H54 (cell line): ENCODE measurements at regions not wholly inside any gene's neighbourhood (a gene's known extent, or its start where the extent isn't known, plus 50 kb on each side); places are given as distances from the start of the nearest gene placed in this dataset.

Experiments
- DNase-seq: peaks from one replicate; pipeline ENCODE4 v3.0.0; 2011; ENCODE audit warnings: low spot score, mixed read lengths; ENCODE audit not compliant: insufficient read length
- FAIRE-seq: peaks from 3 replicates; lab custom pipeline; 2011; peaks lifted over from hg19 to GRCh38; lab: Jason Lieb, UNC
- POLR2A ChIP-seq: IDR thresholded peaks from 2 replicates; pipeline ENCODE4 v1.6.1; 2011; ENCODE audit warnings: low read depth, mild to moderate bottlenecking, low read length

- TF ChIP-seq POLR2A, result no peak
- DNase-seq (no peak), FAIRE-seq (no peak)
These were observed 70.8 kb upstream of the B3GAT1 start for GRCh38 chr11:134482865-134483264.

GRCh38 chr11:134481933-134482527, 70.0 kb upstream of the B3GAT1 start:
- DNase-seq (no peak), FAIRE-seq (no peak)
- TF ChIP-seq POLR2A, result no peak

GRCh38 chr11:134481135-134481534, 69.1 kb upstream of the B3GAT1 start:
- no peak for TF ChIP-seq POLR2A
- DNase-seq (no peak), FAIRE-seq (no peak)

DNA sequence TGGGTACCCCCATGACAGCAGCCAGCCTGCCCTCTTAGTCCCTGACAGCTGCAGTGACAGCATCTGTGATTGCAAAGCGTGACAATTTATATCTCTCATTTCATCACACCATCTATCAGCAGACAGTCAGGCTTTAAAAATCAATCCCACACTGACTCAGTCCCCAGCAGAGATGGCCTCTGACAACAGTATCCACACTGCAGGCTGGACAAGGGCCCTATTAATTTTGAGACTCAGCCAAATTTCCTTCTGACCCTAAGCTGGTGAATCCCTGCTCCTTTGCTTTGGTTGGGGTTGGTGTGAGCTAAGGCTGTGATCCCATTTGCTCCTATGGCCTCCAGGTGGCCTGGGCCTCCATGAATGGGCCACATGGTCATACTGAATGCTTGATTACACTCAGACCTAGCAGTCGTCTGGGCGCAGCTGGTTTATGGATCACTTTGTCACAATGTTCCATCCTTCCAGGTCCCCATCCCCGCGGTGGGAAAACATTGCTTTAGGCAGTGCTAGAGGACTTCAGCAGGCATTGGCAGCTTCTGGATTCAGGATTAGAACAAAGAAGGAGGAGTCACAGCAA, 68.2 kb upstream of the B3GAT1 start:
- no peak for TF ChIP-seq POLR2A
- FAIRE-seq, result no peak
- DNase-seq, result no peak

- FAIRE-seq, result no peak
- TF ChIP-seq POLR2A, result no peak
- no peak for DNase-seq
These were observed 67.4 kb upstream of the B3GAT1 start for GRCh38 chr11:134479206-134480135.

DNA sequence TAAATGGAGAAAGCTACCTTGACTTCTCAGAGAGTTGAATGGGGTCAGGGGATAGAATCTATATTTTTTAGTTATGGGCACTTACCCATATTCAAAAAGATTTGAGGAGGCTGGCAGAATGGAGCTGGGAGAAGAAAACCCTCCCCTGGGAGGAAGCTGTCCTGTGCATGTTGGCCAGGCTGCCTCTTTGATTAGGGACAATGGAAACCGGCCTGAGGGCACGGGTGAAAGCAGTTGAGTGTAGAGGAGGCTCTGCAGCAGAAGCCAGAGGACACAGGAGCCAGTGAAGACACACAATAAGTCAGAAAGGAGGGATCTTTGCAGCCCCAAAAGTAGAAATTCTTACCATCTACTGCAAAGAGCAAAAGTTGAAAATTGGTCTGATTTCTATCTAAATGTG, 66.6 kb upstream of the B3GAT1 start:
- no peak for TF ChIP-seq POLR2A
- FAIRE-seq (no peak), DNase-seq (no peak)

DNA sequence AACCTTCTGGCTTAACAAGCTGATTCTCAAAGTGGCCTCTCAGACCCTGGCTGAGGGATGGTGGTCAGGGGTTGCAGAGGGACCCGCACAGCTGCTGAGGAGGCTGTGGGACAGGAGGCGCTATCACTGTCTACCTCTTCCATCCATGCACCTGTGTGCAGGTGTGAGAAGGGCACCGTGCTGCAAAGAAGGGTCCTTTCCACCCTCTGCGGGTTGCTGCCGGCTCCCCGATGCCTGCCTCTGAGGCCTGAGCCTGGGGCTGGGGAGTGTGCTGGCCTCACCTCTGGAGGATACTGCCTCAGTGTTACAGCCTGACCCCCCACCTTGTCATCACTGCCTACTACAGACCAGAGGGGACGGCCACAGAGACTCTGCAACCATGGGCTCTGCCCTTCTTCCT, 66.1 kb upstream of the B3GAT1 start:
- TF ChIP-seq POLR2A, result no peak
- FAIRE-seq (no peak), DNase-seq (no peak)

DNA sequence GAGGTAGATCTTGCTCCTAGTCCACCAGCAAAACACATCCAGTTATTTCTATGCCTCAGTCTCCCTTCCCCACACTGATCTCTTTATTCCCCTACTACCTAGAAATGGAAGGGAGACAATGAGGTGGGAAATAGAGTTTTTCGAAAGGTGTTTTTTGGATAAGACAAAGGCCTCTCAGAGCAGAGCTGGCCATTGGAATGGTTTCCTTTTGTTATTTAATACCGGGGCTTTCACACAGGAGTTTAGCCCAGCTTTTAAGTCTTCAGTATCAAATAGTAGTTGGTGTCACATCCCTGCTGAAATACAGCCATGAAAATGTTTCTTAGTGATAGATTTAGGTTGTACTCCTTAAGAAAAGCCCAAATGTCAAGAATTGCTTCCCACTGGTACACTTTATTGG, 65.4 kb upstream of the B3GAT1 start:
- no peak for DNase-seq
- no peak for TF ChIP-seq POLR2A
- FAIRE-seq, result no peak

GRCh38 chr11:134476435-134477021, 64.5 kb upstream of the B3GAT1 start:
- no peak for TF ChIP-seq POLR2A
- no peak for FAIRE-seq
- no peak for DNase-seq

DNA sequence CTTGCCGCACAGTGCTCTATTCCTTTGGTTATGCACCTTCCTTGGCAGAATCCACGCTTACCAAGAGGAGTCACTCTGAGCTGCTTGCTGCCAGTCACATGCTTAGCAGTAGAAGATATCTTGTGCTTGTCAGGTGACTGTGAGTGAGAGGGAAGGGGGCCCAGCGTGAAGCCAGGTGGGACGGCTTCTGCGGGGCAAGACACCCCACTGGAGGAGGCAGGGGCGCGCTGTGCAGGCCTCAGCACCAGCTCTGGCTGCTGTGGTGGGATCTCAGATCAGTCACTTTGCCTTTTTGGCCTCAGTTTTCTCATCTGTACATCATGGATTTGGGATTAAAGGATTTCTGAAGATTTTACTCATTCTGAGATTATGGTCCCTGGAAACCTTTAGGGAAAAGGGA, 63.9 kb upstream of the B3GAT1 start:
- FAIRE-seq (no peak), DNase-seq (no peak)
- no peak for TF ChIP-seq POLR2A

DNA sequence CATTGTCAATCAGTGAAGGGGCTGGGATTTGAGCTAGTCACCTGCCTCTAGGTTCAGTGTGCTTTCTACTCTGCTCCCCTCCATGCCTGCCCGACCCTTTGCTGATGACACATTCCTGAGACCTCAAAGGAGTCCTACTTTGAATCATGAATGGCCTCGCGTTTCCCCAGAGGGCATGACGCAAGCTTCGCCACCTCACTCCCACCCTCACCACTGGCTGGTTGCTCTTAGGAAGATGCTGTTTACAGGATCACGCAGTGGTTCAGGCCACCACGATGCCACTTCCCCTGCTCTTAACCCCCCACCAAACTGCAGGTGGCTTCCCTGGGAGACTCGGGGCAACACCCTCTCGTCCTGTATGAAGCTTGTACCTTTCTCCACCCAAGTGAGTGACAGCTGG, 62.9 kb upstream of the B3GAT1 start:
- DNase-seq (no peak), FAIRE-seq (no peak)
- no peak for TF ChIP-seq POLR2A

GRCh38 chr11:134474070-134474860, 62.2 kb upstream of the B3GAT1 start:
- TF ChIP-seq POLR2A, result no peak
- DNase-seq (no peak), FAIRE-seq (no peak)

DNA sequence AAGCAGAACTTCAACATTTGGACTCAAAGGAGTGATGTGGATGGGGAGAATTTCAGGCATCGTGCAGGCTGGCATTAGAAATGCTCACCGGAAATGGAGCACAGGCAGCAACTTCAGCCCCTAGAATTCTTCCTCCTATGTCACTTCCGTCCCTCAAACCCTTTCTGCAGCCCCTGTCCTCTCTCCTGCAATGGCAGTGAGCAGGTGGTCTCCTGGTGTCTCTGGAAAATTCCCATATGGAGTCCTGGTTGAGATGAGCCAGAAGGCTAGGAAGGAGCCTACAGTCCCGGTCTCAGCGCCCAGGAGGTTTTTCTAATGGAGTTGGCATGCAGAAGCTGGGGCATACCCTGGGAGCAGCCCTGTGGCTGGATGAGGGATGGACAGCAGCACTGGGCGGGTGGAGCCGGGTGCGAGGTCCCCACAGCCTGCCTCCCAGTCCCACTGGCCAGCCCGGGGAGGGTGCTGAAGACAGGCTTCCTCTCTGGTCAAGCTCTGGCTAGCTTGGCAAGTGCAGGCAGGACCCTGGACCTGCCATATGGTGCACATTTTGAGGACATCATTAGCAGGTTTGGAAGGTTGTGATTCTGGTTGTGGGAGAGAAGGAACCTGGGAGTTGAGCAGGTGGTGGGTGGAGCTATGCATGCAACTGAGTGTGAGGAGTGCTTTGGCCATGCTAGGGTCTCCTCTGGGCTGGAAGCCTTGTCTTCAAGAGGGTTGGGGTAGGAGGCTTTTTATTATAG, 59.8 kb upstream of the B3GAT1 start:
- DNase-seq (no peak), FAIRE-seq (no peak)
- TF ChIP-seq POLR2A, result no peak
